Ectodermal cell (in vitro differentiated cells): ENCODE measurements at regions not wholly inside any gene's neighbourhood (a gene's known extent, or its start where the extent isn't known, plus 50 kb on each side); places are given as distances from the start of the nearest gene placed in this dataset.

Experiments used
- H3K27ac ChIP-seq: 2 replicates; pipeline ENCODE4 v1.7.0; 2013; ENCODE audit warnings: mild to moderate bottlenecking, low read depth, low read length; ENCODE audit not compliant: insufficient read depth, poor library complexity, severe bottlenecking
- H3K27me3 ChIP-seq: 2 replicates; pipeline ENCODE4 v1.7.0; 2013; ENCODE audit warnings: mild to moderate bottlenecking, low read length; ENCODE audit not compliant: insufficient read depth, control insufficient read depth, poor library complexity, severe bottlenecking
- H3K36me3 ChIP-seq: one replicate; pipeline ENCODE4 v1.7.0; 2013; ENCODE audit warnings: low read length; ENCODE audit not compliant: control insufficient read depth, insufficient read depth
- H3K4me1 ChIP-seq: one replicate; pipeline ENCODE4 v1.7.0; 2013; ENCODE audit warnings: low read length; ENCODE audit not compliant: control insufficient read depth, insufficient read depth
- H3K4me3 ChIP-seq: 2 replicates; pipeline ENCODE4 v1.7.0; 2013; ENCODE audit warnings: low read depth, low read length, control low read depth; ENCODE audit not compliant: insufficient read depth
- H3K9me3 ChIP-seq: 2 replicates; pipeline ENCODE4 v1.7.0; 2013; ENCODE audit warnings: mild to moderate bottlenecking, low read length, moderate library complexity; ENCODE audit not compliant: control insufficient read depth
- WGBS, 2 experiments: methylation state at CpG; one replicate each; pipeline ENCODE4 v1.1.7; 2013; ENCODE audit warnings: missing lambda C conversion rate in 2 of 2; 5-methylcytosine and 5-hydroxymethylcytosine counted together

- H3K4me1 ChIP-seq: peaks cover 3% of the 10 kb centered on the region
- no peaks in the 10 kb centered on the region for H3K9me3 ChIP-seq
- no peak overlapping the region for H3K27ac ChIP-seq
- H3K36me3 ChIP-seq: no peaks in the 10 kb centered on the region
- no peak overlapping the region for H3K4me3 ChIP-seq
- peaks cover 42% of the 10 kb centered on the region for H3K27me3 ChIP-seq
- WGBS, 2 experiments: 90% methylated on average over 6 of the region's 6 CpGs
These were observed 186.4 kb downstream of the BUD13 start for GRCh38 chr11:116586392-116586791.

GRCh38 chr11:116582571-116582970 lies 190.2 kb downstream of the BUD13 start:
- Histone ChIP-seq H3K36me3 (no peaks in the 10 kb centered on the region), H3K27me3 (peaks cover 80% of the 10 kb centered on the region), H3K27ac (no peak overlapping the region), H3K4me1 (peaks cover 19% of the 10 kb centered on the region), H3K4me3 (no peak overlapping the region), H3K9me3 (no peaks in the 10 kb centered on the region)
- 83 to 85% methylated on average over 8 of the region's 8 CpGs for WGBS, 2 experiments

- no peaks in the 10 kb centered on the region for H3K36me3 ChIP-seq
- H3K27me3 ChIP-seq: peaks cover 92% of the 10 kb centered on the region
- peak overlapping the region; percentile 13 for H3K4me3 ChIP-seq
- H3K9me3 ChIP-seq: no peaks in the 10 kb centered on the region
- peaks cover 19% of the 10 kb centered on the region for H3K4me1 ChIP-seq
- 22 to 24% methylated on average over 13 of the region's 13 CpGs for WGBS, 2 experiments
- no peak overlapping the region for H3K27ac ChIP-seq
These were observed 191.4 kb downstream of the BUD13 start for GRCh38 chr11:116581349-116581748.

- Histone ChIP-seq H3K27ac (no peak overlapping the region), H3K4me3 (peak overlapping the region; percentile 13), H3K36me3 (no peaks in the 10 kb centered on the region), H3K27me3 (peaks cover 88% of the 10 kb centered on the region), H3K9me3 (no peaks in the 10 kb centered on the region), H3K4me1 (peaks cover 19% of the 10 kb centered on the region)
- WGBS, 2 experiments: 1% methylated on average over 38 of the region's 38 CpGs
These were observed 192.0 kb downstream of the BUD13 start for GRCh38 chr11:116580799-116581198.

GRCh38 chr11:116579857-116580727 lies 192.7 kb downstream of the BUD13 start:
- H3K9me3 ChIP-seq: no peaks in the 10 kb centered on the region
- peaks cover 88% of the 10 kb centered on the region for H3K27me3 ChIP-seq
- H3K4me3 ChIP-seq: peak overlapping the region; percentile 30
- H3K27ac ChIP-seq: no peak overlapping the region
- WGBS, 2 experiments: 1% methylated on average over 76 of the region's 76 CpGs
- no peaks in the 10 kb centered on the region for H3K36me3 ChIP-seq
- peaks cover 19% of the 10 kb centered on the region for H3K4me1 ChIP-seq

GRCh38 chr11:116579031-116579653 lies 193.6 kb downstream of the BUD13 start:
- WGBS, 2 experiments: 20 to 21% methylated on average over 9 of the region's 9 CpGs
- H3K4me1 ChIP-seq: peaks cover 19% of the 10 kb centered on the region
- peaks cover 78% of the 10 kb centered on the region for H3K27me3 ChIP-seq
- H3K9me3 ChIP-seq: no peaks in the 10 kb centered on the region
- no peak overlapping the region for H3K4me3 ChIP-seq
- no peak overlapping the region for H3K27ac ChIP-seq
- H3K36me3 ChIP-seq: no peaks in the 10 kb centered on the region

GRCh38 chr11:116577956-116578355 lies 194.8 kb downstream of the BUD13 start:
- Histone ChIP-seq H3K4me3 (no peak overlapping the region), H3K27me3 (peaks cover 66% of the 10 kb centered on the region), H3K4me1 (peaks cover 19% of the 10 kb centered on the region), H3K27ac (no peak overlapping the region), H3K9me3 (no peaks in the 10 kb centered on the region), H3K36me3 (no peaks in the 10 kb centered on the region)
- 80 to 88% methylated on average over 1 to 3 of the region's 3 CpGs for whole genome bisulfite sequencing, 2 experiments

- H3K27me3 ChIP-seq: peaks cover 60% of the 10 kb centered on the region
- peaks cover 19% of the 10 kb centered on the region for H3K4me1 ChIP-seq
- no peaks in the 10 kb centered on the region for H3K9me3 ChIP-seq
- no peak overlapping the region for H3K27ac ChIP-seq
- no peaks in the 10 kb centered on the region for H3K36me3 ChIP-seq
- no peak overlapping the region for H3K4me3 ChIP-seq
- WGBS, 2 experiments: 83 to 90% methylated on average over 4 of the region's 4 CpGs
These were observed 195.5 kb downstream of the BUD13 start for GRCh38 chr11:116577273-116577672.

GRCh38 chr11:116576526-116576925 lies 196.3 kb downstream of the BUD13 start:
- H3K4me3 ChIP-seq: no peak overlapping the region
- peaks cover 52% of the 10 kb centered on the region for H3K27me3 ChIP-seq
- 47 to 49% methylated on average over 2 of the region's 2 CpGs for WGBS, 2 experiments
- H3K4me1 ChIP-seq: peaks cover 18% of the 10 kb centered on the region
- H3K27ac ChIP-seq: no peak overlapping the region
- H3K9me3 ChIP-seq: no peaks in the 10 kb centered on the region
- no peaks in the 10 kb centered on the region for H3K36me3 ChIP-seq

- Histone ChIP-seq H3K4me3 (no peak overlapping the region), H3K27ac (no peak overlapping the region), H3K36me3 (no peaks in the 10 kb centered on the region), H3K4me1 (peaks cover 8% of the 10 kb centered on the region), H3K9me3 (no peaks in the 10 kb centered on the region), H3K27me3 (no peaks in the 10 kb centered on the region)
- WGBS, 2 experiments: 70% methylated on average over 9 of the region's 9 CpGs
These were observed 205.0 kb downstream of the BUD13 start for GRCh38 chr11:116567721-116568242.
